AG04450 (cell line): ENCODE measurements at regions not wholly inside any gene's neighbourhood (a gene's known extent, or its start where the extent isn't known, plus 50 kb on each side); places are given as distances from the start of the nearest gene placed in this dataset.
"Not testable (repeated sequence)": the region's sequence is repeated elsewhere in the genome, so short reads cannot be mapped to it uniquely, and the experiment has no call there.

Experiments used
- CTCF ChIA-PET: fragments of 300-600, 350-600 bp; formaldehyde crosslinking; extraction: SDS; loops from one replicate; lab custom pipeline; 2022; ENCODE audit warnings: antibody characterized with exemption, inconsistent platforms; lab: Charles Lee
- POLR2A ChIA-PET: fragments of 350-600 bp; formaldehyde crosslinking; extraction: SDS; loops from one replicate; lab custom pipeline; 2021; ENCODE audit warnings: antibody characterized with exemption, inconsistent platforms; lab: Yijun Ruan, JAX
- DNase-seq: peaks from one replicate; pipeline ENCODE4 v3.0.0-alpha.2; 2011; ENCODE audit warnings: low read depth, low spot score
- H3K27ac ChIP-seq: one replicate; pipeline ENCODE4 v1.5.1; 2012; ENCODE audit warnings: low read depth, low read length, control low read depth
- H3K27me3 ChIP-seq: one replicate; pipeline ENCODE4 v1.6.0; 2012; ENCODE audit warnings: low read length; ENCODE audit not compliant: control insufficient read depth, insufficient read depth
- H3K4me3 ChIP-seq: 2 replicates; pipeline ENCODE4 v1.5.1; 2011; ENCODE audit warnings: mild to moderate bottlenecking, low read depth, low read length, control low read depth
- H3K9me3 ChIP-seq: 2 replicates; pipeline ENCODE4 v1.5.1; 2012; ENCODE audit warnings: low read length; ENCODE audit not compliant: control insufficient read depth, insufficient read depth
- TF ChIP-seq, protein P1 (sequence below): IDR thresholded peaks from 2 replicates; pipeline ENCODE4 v1.5.1; 2011; ENCODE audit warnings: low read depth, low read length, control low read depth, inconsistent platforms

- no peak for DNase-seq
- ChIA-PET POLR2A (no interaction called here), CTCF (no interaction called here)
- Histone ChIP-seq H3K9me3 (peaks cover 11% of the 10 kb centered on the region), H3K27ac (no peak overlapping the region), H3K27me3 (no peaks in the 10 kb centered on the region), H3K4me3 (no peak overlapping the region)
- TF ChIP-seq, protein P1, sequence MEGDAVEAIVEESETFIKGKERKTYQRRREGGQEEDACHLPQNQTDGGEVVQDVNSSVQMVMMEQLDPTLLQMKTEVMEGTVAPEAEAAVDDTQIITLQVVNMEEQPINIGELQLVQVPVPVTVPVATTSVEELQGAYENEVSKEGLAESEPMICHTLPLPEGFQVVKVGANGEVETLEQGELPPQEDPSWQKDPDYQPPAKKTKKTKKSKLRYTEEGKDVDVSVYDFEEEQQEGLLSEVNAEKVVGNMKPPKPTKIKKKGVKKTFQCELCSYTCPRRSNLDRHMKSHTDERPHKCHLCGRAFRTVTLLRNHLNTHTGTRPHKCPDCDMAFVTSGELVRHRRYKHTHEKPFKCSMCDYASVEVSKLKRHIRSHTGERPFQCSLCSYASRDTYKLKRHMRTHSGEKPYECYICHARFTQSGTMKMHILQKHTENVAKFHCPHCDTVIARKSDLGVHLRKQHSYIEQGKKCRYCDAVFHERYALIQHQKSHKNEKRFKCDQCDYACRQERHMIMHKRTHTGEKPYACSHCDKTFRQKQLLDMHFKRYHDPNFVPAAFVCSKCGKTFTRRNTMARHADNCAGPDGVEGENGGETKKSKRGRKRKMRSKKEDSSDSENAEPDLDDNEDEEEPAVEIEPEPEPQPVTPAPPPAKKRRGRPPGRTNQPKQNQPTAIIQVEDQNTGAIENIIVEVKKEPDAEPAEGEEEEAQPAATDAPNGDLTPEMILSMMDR = no peak
Measured at GRCh38 chr12:17875230-17875629, 214.8 kb downstream of the RERGL start.

GRCh38 chr12:17866802-17867201 is 223.2 kb downstream of the RERGL start:
- CTCF ChIA-PET = no interaction called here
- Histone ChIP-seq H3K27ac (no peak overlapping the region), H3K9me3 (peaks cover 16% of the 10 kb centered on the region), H3K4me3 (no peak overlapping the region), H3K27me3 (no peaks in the 10 kb centered on the region)
- no peak for DNase-seq
- TF ChIP-seq, protein P1 = no peak
- POLR2A ChIA-PET = no interaction called here

DNA sequence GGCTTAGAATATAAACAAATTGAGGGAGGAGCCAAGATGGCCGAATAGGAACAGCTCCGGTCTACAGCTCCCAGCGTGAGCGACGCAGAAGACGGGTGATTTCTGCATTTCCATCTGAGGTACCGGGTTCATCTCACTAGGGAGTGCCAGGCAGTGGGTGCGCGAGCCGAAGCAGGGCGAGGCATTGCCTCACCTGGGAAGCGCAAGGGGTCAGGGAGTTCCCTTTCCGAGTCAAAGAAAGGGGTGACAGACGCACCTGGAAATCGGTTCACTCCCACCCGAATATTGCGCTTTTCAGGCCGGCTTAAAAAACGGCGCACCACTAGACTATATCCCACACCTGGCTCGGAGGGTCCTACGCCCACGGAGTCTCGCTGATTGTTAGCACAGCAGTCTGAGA is 234.4 kb downstream of the RERGL start:
- POLR2A ChIA-PET = not testable (repeated sequence)

DNA sequence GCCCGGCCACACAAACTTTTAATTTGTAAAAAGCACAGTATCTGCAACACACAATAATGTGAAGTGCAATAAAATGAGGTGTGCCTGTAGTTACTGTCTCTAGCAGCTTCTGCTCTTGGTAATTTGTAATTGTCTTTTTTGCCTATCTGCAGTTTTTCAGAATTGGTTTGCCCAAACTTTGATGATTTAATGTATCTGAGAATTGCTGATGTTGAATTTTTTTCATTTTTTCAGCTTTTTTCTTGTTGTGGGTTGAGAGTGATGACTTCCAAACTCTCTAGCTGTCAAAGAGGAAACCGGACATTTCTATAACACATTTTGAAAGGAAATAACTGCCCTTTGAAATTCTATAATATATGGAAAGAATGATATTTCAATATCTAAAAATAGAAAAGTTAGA is 236.9 kb downstream of the RERGL start:
- no peak overlapping the region for H3K27ac ChIP-seq
- ChIA-PET POLR2A (no interaction called here), CTCF (no interaction called here)

More for the DNA sequence above, 234.4 kb downstream of the RERGL start:
- CTCF ChIA-PET, H3K4me3 ChIP-seq, H3K27ac ChIP-seq, DNase-seq, H3K9me3 ChIP-seq, H3K27me3 ChIP-seq: not testable (repeated sequence)

GRCh38 chr12:17841496-17841895 is 248.5 kb downstream of the RERGL start:
- DNase-seq = no peak
- H3K27ac ChIP-seq = no peak overlapping the region
- CTCF ChIA-PET = no interaction called here
- H3K4me3 ChIP-seq = no peak overlapping the region
- no peaks in the 10 kb centered on the region for H3K9me3 ChIP-seq
- no peaks in the 10 kb centered on the region for H3K27me3 ChIP-seq
- POLR2A ChIA-PET = no interaction called here
- TF ChIP-seq, protein P1 = no peak

More for the DNA sequence above, 236.9 kb downstream of the RERGL start:
- Histone ChIP-seq H3K9me3 (peaks cover 8% of the 10 kb centered on the region), H3K4me3 (no peak overlapping the region), H3K27me3 (no peaks in the 10 kb centered on the region)
- no peak for DNase-seq
- TF ChIP-seq, protein P1 = no peak

GRCh38 chr12:17829813-17830212 is 260.2 kb downstream of the RERGL start:
- ChIA-PET CTCF (no interaction called here), POLR2A (no interaction called here)
- Histone ChIP-seq H3K4me3 (no peak overlapping the region), H3K9me3 (peaks cover 4% of the 10 kb centered on the region; the same call in 1 of the 2 replicates), H3K27ac (no peak overlapping the region), H3K27me3 (no peaks in the 10 kb centered on the region)
- TF ChIP-seq, protein P1 = no peak
- DNase-seq = no peak
